NCI-H1417 (cell line): ENCODE measurements at regions not wholly inside any gene's neighbourhood (a gene's known extent, or its start where the extent isn't known, plus 50 kb on each side); places are given as distances from the start of the nearest gene placed in this dataset.
A peak's percentile ranks its signal among the peaks of the same experiment; 100 is the strongest.
"Not testable (repeated sequence)": the region's sequence is repeated elsewhere in the genome, so short reads cannot be mapped to it uniquely, and the experiment has no call there.

Experiments
- DNase-seq, 3 experiments: peaks; one replicate each; lab custom pipeline; 2025; lab: John Stamatoyannopoulos, UW

GRCh38 chr3:182508919-182509711 lies 284.2 kb upstream of the ATP11B start:
- DNase-seq: peak; percentile 35 to 86 (median 79)

- DNase-seq: peak in 1 of 3 experiments; percentile 20
Observed at GRCh38 chr3:182509844-182510460, 283.4 kb upstream of the ATP11B start.

- peak in 2 of 3 experiments; percentile 40 to 61 for DNase-seq
Observed at GRCh38 chr3:182514236-182514964, 278.9 kb upstream of the ATP11B start.

GRCh38 chr3:182516597-182517336 lies 276.5 kb upstream of the ATP11B start:
- peak in 1 of 3 experiments; percentile 53 for DNase-seq

- DNase-seq: no peak
Observed at GRCh38 chr3:182519569-182519968, 273.7 kb upstream of the ATP11B start.

- no peak for DNase-seq
Observed at GRCh38 chr3:182521339-182521738, 272.0 kb upstream of the ATP11B start.

- DNase-seq: not testable (repeated sequence)
Observed at GRCh38 chr3:182523424-182523823, 269.9 kb upstream of the ATP11B start.

DNA sequence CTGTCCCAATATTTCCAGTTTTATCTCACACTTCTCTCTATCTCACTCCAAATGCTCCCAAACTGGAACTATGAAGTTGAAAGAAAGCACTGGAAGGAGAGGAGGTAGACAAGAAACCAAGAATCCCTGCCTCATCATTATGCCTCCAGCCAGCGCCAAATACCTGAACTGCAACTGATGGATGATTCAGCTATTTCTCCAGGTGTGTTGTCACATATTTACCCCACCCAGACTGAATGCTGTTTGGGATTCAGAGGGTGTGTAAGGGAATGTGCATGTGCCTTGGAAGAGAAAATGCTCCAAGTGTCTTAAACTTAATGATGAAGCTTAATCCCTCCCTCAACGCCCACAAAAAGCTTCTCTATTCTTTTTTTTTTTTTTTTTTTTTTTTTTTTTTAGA lies 269.5 kb upstream of the ATP11B start:
- DNase-seq: no peak

DNA sequence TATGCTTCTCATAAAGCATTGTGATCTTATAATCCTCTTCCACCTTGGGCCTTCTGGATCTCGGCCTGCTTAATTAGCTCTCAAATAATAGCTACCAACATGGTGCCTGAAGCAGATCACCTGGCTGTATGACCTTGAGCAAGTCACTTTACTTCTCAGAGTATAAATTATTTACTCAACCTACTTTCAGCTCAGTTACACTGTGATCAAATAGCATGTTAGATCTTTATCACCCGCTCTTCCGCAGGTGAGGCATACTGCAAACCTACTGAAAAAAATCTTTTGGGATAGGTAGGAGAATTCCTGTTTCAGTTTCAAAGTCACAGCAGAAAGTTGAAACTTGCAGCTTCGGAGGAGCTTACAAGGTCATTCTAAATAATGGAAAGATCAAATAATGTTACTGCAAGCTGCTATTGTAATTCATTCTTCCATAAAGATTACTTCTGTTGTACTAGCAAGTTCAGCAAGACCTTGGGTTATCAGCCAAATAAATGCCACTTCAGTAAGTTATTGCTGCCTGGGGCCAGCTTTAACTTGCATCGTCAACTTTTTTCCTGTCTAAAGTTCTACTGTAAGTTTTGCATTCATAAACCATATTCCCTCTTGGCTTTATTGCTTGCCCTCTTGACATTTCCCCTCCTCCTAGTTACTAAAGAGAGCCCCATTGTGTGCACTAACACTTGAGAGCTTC lies 268.4 kb upstream of the ATP11B start:
- DNase-seq: no peak

- no peak for DNase-seq
Observed at GRCh38 chr3:182525766-182526374, 267.4 kb upstream of the ATP11B start.

GRCh38 chr3:182527745-182528144 lies 265.6 kb upstream of the ATP11B start:
- DNase-seq: no peak

GRCh38 chr3:182530316-182530715 lies 263.0 kb upstream of the ATP11B start:
- DNase-seq: no peak

- peak; percentile 46 to 89 (median 85) for DNase-seq
Observed at GRCh38 chr3:182533394-182533793, 259.9 kb upstream of the ATP11B start.

DNA sequence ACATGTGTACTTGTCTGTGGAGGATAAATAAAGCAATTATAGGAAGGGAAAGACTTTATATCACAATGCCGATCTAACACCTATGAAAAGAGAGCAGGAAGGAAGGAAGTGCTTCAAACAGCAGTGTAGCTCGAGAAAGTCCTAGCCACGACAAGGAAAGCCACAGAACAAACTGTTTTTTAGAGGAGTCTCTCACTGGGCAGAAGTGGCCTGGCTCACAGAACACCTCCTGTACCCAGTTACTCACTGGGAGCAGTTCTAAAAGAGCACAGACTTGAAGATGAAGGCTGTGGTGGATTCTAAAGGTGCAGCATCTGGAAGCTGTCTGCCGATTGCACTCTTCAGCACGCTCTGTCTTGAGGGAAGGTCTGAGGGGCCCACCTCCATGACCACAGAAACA lies 248.8 kb upstream of the ATP11B start:
- no peak for DNase-seq

DNA sequence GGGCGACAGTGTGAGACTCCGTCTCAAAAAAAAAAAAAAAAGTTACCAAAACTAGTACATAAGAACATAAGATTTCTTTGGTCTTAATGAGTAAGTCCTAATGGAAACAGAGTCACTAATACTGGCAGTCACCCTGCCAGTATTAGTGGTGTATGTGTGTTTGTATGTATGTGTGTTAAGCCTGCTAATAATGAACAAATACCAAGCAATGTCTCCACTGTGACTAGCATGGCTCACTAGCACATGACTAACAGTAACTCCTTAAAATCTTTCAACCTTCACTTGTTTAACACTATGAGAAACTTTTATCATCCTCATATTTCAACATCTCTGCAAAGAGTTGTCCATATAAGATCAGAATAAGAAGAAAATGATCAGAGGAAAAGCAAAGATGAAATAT lies 231.0 kb upstream of the ATP11B start:
- no peak for DNase-seq

DNA sequence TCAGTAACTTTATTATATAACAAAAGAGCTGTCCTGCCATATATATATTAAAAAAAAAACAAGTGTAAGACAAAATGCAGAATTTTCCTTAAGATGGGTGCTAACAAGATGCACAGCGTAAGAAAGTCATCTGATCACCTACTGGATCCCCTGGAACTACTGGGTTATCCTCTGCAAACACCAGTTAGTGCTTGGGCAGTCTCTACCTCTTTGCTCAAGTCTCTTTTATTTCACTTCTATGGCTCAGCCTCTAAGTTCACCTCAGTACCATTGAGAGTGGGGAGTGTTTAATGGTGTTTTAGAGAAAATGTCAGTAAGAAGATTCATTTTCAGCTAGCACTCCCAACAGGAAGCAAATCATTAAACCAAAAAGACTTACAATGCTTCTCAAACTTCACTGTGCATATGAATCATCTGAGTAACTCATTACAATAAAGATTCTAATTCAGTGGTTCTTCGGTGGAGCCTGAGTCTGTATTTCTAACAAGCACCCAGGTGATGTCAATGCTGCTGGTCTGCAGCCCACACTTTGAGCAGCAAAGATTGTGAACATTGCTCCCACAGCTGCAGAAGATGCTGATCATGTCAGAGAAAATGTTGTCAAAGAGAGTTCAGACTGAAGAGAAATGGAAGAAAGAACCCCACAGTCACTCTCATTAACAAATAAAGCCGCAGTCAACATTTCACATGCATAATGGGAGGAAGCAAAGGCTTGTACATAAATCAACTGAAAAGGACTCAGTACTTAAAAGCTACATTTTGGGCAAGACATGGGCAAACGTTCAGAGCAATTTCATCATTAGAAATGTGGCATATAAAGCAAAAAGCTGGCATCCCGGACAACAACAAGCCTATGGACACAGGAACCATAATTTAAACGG lies 227.1 kb upstream of the ATP11B start:
- DNase-seq: peak in 1 of 3 experiments; percentile 36

DNA sequence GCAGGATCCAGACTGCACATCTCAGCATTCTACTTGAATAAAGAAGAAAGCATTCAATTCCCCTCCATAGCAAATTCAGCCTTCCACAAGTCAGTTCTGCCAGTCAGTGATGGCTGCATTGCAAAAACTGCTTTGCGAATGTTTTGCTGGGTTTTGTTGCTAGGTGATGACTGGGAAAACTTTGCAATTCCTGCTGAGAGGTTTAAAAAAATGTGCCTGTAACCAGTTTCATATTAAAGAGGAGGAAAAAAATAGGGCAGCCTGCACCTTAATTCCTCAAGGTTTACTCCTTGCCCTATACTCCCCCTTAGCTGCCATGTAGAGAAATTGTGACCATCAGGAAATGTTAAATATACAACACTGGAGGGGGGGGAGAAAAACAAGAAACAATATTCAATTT lies 225.6 kb upstream of the ATP11B start:
- peak in 2 of 3 experiments; percentile 43 to 70 for DNase-seq

GRCh38 chr3:182568261-182568660 lies 225.0 kb upstream of the ATP11B start:
- peak in 2 of 3 experiments; percentile 43 to 62 for DNase-seq

DNA sequence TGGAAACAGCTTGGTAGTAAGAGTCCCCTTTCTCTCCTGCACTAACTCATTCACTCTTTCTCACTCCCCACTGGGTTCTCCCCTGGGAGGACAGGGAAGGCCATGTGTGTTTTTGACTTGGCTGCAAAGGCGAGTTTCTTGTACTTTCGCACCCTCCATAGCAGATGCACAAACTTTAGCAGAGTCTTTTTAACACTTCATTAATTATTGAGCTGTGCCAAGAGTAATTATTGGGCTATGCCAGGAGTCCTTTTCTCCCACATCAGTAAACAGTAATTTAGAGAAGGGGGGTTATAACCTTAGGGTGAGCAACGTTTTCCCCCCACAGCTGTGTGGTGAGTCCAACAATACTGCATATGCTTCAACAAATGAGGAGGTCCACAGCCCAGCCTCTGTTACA lies 224.4 kb upstream of the ATP11B start:
- peak in 2 of 3 experiments; percentile 29 to 72 for DNase-seq
